Putamen (tissue), 1 donor: ENCODE measurements at regions not wholly inside any gene's neighbourhood (a gene's known extent, or its start where the extent isn't known, plus 50 kb on each side); places are given as distances from the start of the nearest gene placed in this dataset.

Source experiments
- DNase-seq: peaks from one replicate; pipeline ENCODE4 v3.0.0-alpha.2; 2016; ENCODE audit warnings: low spot score

- DNase-seq, result no peak
Measured at GRCh38 chr12:19826980-19827550, 387.8 kb downstream of the AEBP2 start.

GRCh38 chr12:19829100-19829853 lies 390.0 kb downstream of the AEBP2 start:
- no peak for DNase-seq

DNA sequence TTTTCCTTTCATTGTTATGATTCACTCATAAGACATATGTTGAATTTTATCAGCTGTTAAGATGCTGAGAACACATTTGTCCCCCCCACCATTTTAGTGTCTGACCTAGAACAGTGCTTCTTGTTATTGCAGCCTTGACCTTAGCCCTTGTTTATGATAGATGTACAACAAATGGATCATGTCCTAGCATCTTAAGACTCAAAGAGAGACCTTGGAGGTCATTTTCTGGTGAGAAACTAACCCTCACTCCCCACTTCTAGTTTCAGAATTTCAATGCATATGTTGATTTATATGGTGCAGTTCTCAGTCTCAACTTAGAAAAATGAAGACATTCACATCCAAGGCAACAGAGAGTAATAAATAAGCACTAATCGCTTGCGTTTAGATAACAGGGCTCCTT lies 391.2 kb downstream of the AEBP2 start:
- DNase-seq, result no peak

DNA sequence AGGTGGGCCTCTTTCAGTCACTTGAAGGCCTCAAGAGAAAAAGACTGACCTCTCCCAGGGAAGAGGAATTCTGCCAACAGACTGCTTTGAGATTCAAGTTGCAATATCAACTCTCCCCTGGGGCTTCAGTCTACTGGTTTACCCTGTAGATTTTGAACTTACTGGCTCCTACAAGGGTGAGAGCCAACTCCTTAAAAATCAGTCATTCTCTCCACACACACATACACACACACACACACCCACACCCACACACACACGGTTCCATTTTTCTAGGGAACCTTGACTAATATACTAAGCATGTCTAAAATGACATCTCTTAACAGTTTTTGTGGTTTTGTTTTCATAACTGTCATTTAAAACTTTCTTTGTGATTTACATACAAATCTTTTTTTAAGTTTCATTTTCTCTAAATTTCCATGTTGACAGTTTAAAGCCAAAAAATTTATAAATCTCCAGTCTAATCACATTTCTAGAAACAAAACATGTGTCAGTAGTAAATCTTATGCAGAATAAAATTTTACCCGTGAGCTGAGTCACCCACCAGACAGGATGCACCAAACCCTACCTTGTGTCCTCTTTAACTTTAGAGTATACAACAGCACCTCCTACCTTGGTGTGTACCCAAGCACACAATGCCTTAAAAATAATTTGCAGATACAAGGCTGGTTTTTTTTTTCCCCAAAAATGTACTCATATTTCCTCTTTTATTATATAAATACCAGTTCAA lies 394.6 kb downstream of the AEBP2 start:
- no peak for DNase-seq

- DNase-seq, result no peak
Measured at GRCh38 chr12:19834592-19834991, 395.3 kb downstream of the AEBP2 start.

- no peak for DNase-seq
Measured at GRCh38 chr12:19836056-19836455, 396.8 kb downstream of the AEBP2 start.

- DNase-seq, result no peak
Measured at GRCh38 chr12:19836456-19836855, 397.2 kb downstream of the AEBP2 start.

DNA sequence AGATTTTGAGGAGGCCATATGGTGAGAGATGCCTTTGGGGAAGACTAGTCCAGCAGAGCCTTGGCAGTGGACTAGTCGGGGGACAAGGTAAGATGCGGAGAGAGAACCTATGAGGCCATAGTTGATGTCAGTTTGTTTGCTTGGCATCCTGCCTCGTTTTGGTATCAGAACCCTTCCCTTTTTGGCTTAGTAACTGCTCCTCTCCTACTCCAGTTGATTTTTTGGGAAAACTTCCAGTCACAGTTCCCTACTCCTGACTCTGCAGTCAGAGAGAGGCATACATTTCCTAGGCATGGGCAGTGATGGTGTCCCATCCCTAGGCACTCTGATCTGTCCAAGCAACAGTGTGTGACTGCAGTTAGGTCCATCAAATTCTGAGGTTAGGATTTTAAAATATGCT lies 398.3 kb downstream of the AEBP2 start:
- no peak for DNase-seq

- DNase-seq, result no peak
Measured at GRCh38 chr12:19841451-19841850, 402.2 kb downstream of the AEBP2 start.

DNA sequence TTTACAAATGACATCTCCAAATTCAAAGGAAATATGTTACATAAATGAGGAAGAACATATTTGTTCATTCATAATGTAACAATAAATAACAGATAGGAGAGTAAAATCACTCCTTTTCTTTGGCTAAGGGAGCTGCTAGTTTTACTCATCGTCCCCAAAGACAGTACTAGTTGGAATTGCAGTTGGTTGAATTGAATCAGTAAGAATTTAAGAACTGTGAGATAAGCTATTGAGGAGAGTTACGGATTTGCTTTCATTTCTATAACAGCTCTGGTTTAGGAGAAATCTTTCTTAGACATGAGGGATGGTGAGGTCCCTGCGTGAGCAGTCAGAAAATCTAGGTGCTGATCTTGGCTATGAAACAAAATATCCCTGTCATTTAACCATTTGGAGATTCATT lies 402.8 kb downstream of the AEBP2 start:
- DNase-seq, result no peak

GRCh38 chr12:19844224-19844623 lies 404.9 kb downstream of the AEBP2 start:
- DNase-seq, result no peak

GRCh38 chr12:19846574-19846973 lies 407.3 kb downstream of the AEBP2 start:
- peak; percentile 71 for DNase-seq

DNA sequence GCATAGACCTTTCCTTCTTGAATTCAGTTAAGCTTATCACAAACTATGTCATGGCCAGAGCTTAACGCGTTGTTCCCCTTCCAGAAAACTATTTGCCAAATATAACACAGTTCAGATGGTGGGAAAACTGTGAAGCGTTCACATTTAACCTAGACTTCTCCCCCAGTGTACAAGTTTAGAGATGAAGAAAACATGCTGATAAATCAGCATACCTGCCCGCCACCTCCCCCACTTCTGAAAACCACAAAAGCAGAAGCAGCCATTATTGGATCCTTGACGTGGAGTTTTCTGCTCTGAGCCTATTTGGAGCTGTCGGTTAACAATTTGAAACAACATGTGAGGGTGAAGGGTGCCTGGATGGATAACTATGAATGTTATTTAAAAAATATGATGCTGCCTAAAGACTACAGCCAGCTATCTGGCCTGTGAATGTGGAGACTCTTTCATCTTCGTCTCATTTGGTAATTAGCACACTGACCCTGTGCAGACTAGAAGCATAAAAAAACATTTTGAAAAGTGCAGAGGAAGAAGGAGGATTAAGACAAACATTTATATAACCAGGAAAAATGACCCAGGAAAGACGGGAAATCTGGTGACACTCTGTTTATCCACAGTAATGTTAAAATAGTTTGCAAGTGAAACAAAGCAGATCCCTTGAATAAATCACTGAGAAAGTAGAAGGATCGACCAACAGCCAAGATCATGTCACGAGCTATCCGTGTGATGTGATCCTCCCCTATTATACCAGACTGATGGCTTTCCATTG lies 408.2 kb downstream of the AEBP2 start:
- no peak for DNase-seq

GRCh38 chr12:19848421-19848820 lies 409.1 kb downstream of the AEBP2 start:
- DNase-seq, result no peak

DNA sequence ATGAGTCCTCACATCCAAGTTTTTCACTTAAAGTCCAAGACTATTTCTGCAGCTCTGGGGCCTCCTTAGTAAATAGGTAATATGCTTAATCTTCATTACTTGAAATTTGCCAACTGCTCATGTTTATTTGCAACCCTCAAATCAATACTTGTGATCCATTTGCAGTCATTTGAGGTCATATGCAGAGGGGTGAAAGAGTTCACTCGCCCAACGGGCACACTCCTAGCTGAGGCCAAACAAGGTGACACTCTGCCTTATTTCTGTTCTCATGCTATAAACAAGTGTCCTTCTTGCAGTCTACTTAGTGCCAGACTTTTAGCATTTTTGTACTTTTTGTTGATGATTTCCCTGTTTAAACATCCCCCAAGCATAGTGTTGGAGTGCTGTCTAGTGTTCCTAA lies 409.9 kb downstream of the AEBP2 start:
- DNase-seq, result no peak

GRCh38 chr12:19850346-19851065 lies 411.2 kb downstream of the AEBP2 start:
- no peak for DNase-seq

DNA sequence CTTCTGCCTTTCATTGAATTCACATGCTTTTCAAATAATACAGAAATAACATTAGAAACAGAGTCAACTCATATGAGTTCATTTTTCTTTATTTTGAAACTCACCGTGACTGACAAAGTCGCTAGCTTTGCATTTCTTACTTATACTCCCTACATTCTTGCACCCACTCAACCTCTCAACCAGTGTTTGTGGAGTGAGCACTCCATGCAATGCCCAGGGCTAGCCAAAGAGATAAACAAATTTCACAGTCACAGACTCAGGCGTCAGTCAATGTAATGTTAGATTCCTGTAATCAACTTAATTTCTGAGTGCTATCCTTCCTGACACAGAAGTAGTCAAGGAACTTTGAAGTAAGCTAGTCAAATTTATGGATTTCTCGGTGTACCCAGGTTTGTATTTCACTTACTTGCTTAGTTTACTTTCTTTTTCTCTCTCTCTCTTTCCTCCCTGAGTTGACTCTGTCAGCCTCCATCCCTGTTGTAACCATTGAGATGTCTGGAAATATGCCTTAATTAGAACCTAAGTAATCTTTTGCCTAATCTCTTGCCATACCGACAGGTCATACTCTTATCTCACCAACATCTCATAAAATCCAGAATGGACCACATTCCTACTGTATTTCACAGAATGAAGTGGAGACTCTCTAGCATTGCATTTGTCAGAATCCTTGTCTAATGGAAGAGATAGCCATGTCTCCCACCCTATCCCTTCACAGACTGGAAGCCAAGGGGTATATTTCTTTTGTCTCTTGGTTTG lies 413.0 kb downstream of the AEBP2 start:
- no peak for DNase-seq

DNA sequence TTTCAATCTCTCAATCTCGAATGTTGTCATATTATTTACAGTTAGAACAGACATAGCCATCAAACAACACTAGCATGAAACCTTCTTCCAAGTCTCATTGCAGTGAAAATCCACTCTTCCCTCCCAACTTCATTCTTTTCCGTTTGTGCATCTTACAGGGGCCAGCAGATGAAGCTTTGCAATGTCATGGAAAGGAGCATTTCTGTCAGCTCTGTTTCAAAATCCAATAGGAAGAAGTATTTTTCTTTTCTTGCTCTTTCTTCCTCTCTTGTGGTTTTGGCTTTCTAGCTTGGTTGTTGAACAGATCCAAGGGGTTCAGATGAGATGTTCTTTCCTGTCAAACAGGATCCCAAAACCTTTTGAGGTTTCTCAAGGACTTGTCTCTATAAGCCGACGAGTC lies 416.6 kb downstream of the AEBP2 start:
- DNase-seq, result no peak

GRCh38 chr12:19856389-19856788 lies 417.1 kb downstream of the AEBP2 start:
- no peak for DNase-seq

DNA sequence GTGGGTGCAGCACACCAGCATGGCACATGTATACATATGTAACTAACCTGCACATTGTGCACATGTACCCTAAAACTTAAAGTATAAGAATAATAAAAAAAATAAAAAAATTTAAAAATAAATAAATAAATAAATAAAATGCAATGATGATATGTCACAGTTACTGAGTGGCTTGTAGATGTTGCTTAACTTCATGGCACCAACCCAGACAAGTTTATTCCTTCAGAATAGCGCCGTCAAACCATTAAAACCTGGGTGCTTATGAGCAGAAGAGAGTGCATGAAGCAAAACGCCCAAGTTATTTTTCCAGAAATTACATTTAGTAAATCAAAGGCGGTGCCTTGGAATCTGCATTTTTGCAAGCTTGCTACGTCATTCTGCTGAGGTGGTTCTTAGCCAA lies 417.9 kb downstream of the AEBP2 start:
- DNase-seq, result no peak

GRCh38 chr12:19867151-19867550 lies 427.9 kb downstream of the AEBP2 start:
- peak; percentile 58 for DNase-seq
